Activated CD4-positive, alpha-beta T cell treated with anti-CD3 and anti-CD28 coated beads for 24 hours (primary cell): ENCODE measurements at regions not wholly inside any gene's neighbourhood (a gene's known extent, or its start where the extent isn't known, plus 50 kb on each side); places are given as distances from the start of the nearest gene placed in this dataset.
"Not testable (repeated sequence)": the region's sequence is repeated elsewhere in the genome, so short reads cannot be mapped to it uniquely, and the experiment has no call there.

Experiments
- DNase-seq, 2 donors: peaks; one replicate each; pipeline ENCODE4 v3.0.0-alpha.2; 2020; ENCODE audit warnings: low read depth in 2 of 2

- no peak for DNase-seq
Measured at GRCh38 chr3:182397164-182397563, 396.1 kb upstream of the ATP11B start.

GRCh38 chr3:182399978-182400737 is 393.1 kb upstream of the ATP11B start:
- no peak for DNase-seq

- DNase-seq, result no peak
Measured at GRCh38 chr3:182400838-182401237, 392.5 kb upstream of the ATP11B start.

GRCh38 chr3:182404031-182404430 is 389.3 kb upstream of the ATP11B start:
- DNase-seq, result no peak

GRCh38 chr3:182405759-182406158 is 387.5 kb upstream of the ATP11B start:
- no peak for DNase-seq

GRCh38 chr3:182406786-182407185 is 386.5 kb upstream of the ATP11B start:
- no peak for DNase-seq

GRCh38 chr3:182410051-182410450 is 383.3 kb upstream of the ATP11B start:
- DNase-seq, result no peak

- DNase-seq, result no peak
Measured at GRCh38 chr3:182412066-182412465, 381.2 kb upstream of the ATP11B start.

- no peak for DNase-seq
Measured at GRCh38 chr3:182413061-182413460, 380.2 kb upstream of the ATP11B start.

- DNase-seq, result no peak
Measured at GRCh38 chr3:182413682-182414081, 379.6 kb upstream of the ATP11B start.

- no peak for DNase-seq
Measured at GRCh38 chr3:182414586-182414985, 378.7 kb upstream of the ATP11B start.

- no peak for DNase-seq
Measured at GRCh38 chr3:182420741-182421140, 372.6 kb upstream of the ATP11B start.

GRCh38 chr3:182424006-182424405 is 369.3 kb upstream of the ATP11B start:
- no peak for DNase-seq

GRCh38 chr3:182425926-182426718 is 367.2 kb upstream of the ATP11B start:
- not testable (repeated sequence) for DNase-seq

GRCh38 chr3:182431972-182432371 is 361.3 kb upstream of the ATP11B start:
- not testable (repeated sequence) for DNase-seq

- no peak for DNase-seq
Measured at GRCh38 chr3:182435860-182436259, 357.4 kb upstream of the ATP11B start.

GRCh38 chr3:182436547-182436946 is 356.8 kb upstream of the ATP11B start:
- no peak for DNase-seq

GRCh38 chr3:182438398-182438797 is 354.9 kb upstream of the ATP11B start:
- DNase-seq, result no peak

- no peak for DNase-seq
Measured at GRCh38 chr3:182440101-182440500, 353.2 kb upstream of the ATP11B start.

- DNase-seq, result no peak
Measured at GRCh38 chr3:182445576-182445975, 347.7 kb upstream of the ATP11B start.

GRCh38 chr3:182450942-182451787 is 342.1 kb upstream of the ATP11B start:
- DNase-seq, result no peak

GRCh38 chr3:182451871-182452270 is 341.4 kb upstream of the ATP11B start:
- DNase-seq, result no peak
